Kasumi-1 (cell line): ENCODE measurements at regions not wholly inside any gene's neighbourhood (a gene's known extent, or its start where the extent isn't known, plus 50 kb on each side); places are given as distances from the start of the nearest gene placed in this dataset.
"Not testable (repeated sequence)": the region's sequence is repeated elsewhere in the genome, so short reads cannot be mapped to it uniquely, and the experiment has no call there.

Source experiments
- DNase-seq, 2 experiments: peaks; one replicate each; lab custom pipeline; 2025; lab: John Stamatoyannopoulos, UW

DNA sequence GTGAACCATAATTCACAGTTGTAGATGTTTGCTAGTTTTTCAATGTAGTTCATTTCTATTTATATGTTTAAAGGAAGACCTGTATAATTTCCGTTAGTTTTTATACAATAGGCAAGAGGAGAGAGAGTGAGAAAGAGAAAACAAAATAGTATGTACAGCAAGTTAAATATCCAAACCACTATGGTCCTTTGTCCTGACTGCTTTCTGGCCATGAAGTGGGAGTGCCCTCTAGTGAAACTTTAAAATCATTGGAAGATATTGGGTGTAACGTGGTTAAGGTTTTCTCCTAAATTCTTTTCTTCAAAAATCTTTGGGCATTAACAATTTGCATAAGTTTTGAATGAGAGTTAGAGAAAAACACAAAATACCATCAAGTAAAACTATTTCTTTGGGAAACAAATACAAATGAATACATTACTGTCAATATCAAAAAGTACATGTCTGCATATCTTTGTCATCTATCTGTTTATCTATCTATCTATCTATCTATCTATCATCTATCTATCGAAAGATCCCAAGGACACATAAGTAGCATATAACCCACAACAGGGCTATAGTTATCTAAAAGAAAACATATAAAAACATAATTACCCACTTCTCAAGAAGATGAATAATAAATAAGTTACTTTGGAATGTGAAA, 534.6 kb upstream of the ATP11B start:
- DNase-seq: peak; percentile 58 to 68

DNA sequence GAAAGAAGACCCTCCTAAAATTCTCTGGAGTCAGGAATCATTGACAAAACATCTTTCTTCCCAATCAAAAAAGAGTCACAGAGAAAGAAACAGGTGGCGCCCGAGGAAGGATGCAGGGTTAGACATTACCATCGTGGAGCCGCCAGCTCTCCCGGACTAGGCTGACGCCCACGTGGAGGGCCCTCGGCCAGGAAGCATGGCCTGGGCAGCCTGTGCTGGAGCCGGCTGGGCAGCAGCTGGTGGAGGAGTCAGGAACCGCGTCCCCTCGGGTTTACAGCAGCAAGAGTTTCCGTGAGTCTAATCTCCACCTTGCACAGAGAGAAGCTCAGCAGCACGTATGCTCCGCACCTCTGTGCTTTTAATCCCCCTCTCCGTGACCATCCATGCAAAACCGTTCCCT, 533.7 kb upstream of the ATP11B start:
- no peak for DNase-seq

DNA sequence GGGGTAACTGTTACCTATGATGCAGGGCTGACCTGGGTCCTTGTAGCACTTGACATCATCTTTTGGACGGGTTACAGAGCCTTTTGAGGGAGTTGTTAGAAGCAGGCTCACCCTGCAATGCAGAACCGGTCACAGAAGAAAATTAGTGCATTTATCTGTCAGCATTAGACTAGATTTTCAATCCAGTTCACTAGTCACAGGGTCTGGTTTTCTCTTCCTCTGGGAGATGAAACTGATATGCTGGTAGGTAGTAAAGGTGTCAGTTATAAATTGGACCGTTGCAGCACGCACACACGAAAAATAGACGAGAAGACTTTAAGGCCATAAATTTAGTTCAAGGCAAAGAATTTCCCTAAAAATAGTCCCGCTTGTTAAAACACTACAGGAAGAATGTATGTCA, 532.3 kb upstream of the ATP11B start:
- DNase-seq: no peak

DNA sequence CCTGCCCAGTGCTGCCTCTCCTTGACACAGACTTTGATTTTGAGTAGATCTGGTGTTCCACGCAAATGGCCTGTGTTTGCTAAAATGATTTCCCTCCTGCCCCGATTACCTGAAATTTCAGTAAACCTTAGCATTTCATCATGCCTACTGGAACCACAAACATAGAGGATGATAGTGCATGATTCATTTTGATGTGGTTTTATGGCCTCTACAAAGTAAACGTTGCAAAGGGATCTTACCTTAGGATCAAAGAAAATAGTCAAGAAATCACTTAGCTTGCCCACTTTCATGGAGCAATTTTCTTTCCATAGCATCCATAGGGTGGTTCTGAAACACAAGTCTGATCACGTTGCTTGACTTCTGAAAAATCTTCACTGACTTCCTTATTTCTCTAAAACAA, 524.6 kb upstream of the ATP11B start:
- no peak for DNase-seq

DNA sequence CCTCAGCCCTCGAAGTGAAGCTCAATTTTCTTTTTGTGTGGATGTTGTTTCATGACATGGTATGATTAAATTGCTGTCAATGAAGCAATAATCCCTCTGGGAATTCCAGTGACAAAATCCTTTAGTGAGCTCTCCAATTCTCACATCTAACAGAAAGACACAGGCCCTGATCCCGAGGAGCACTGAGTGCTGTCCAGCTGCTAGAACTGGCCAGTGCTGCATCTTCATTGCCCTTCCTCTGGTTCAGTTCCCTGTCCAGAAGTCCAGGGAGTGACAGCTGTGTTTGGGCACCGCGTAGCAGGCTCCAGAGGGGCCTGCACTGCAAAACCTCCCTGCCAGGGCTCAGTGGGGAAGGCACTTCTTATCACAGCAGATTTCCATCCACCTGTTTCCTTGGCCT, 516.8 kb upstream of the ATP11B start:
- no peak for DNase-seq

DNA sequence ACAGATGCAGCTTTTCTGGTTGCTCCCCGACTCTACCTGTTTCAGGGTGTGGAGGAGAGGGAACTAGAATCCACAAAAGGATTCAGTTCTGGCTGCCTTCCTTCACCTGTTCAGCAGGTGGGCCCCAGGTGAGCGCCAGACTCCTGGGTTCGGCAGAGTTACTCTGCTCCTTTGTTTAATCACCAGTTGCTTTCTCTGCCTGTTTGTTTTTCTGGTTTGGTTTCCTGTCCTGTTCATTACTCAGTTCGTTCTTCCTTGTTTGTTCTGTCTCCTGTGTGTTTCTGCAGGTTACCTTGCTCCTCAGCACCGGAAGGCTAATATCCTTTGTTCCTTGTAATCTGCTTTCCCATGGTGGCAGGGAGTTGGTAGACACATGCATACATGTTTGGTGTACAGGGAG, 508.5 kb upstream of the ATP11B start:
- no peak for DNase-seq

DNA sequence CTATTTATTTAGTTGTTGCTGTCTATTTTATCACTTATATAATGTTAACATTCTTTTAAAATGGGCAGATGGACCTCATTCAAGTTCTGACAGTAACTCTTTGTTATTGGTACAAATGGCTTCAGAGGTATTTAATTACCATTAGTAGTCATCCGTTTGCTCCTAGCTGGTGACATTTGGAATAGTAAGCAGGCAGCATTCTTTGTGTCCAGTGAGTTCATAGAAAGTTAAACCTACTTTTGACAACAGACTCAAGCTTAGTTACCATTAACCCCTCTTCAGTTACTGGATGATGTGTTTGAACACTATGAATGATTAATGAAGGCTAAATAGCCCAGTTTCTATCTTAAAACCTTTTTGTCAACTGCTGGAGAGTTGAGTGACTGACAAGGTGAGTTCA, 500.7 kb upstream of the ATP11B start:
- DNase-seq: no peak

DNA sequence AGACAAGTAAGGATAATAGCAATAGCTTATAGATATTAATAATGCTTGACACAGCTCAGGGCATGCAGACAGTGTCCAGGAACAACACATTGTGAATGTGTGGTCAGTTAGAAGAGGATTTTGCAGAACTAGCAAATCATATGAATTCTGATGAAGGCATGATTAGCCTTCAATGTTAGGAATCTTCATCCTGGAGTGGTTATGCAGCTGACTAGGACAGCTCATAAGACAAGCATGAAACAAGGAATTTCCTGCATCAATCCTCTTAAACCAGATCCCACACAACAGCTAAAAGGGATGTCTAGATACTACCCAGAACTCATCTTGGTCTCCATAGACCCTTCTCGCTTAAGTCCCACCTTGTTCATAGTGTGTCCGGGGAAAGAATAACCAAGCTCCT, 499.0 kb upstream of the ATP11B start:
- DNase-seq: no peak

DNA sequence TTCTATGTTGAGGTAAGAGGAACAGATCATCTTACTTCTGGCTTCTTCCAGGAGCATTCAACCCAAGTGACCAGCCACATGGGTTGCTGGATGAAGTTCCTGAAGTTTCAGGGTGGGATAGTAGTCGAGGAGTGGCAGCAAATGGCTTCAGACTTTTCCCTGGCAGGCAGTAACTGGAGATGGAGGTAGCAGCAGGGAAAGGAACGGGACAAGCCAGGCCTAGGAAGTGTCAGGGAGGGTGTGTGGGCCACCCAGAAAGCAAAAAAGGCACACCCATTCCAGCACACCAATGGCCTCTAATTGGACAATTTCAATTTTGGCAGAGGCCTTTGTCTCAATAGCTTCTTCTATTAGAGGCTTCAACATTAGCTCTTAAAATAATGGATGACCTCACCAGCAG, 498.6 kb upstream of the ATP11B start:
- no peak for DNase-seq

DNA sequence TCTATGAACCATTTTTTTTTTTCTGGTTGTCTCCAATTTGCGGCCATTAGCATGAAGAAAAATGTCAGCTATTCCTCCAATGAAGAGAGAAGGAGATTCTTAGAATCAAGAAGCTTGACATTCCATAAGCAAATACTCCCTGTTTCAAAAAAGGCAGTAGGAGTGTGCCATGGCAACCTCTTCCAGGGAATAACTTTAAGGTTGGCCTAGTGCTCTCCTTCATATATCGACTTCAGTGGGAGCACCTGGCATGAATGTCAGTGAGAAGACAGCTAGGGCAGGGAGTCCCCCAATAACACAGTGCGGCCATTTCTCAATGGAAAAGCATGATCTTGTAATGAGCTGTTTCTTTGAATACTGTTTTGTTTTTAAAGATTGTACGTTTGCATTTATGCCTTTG, 493.0 kb upstream of the ATP11B start:
- no peak for DNase-seq

DNA sequence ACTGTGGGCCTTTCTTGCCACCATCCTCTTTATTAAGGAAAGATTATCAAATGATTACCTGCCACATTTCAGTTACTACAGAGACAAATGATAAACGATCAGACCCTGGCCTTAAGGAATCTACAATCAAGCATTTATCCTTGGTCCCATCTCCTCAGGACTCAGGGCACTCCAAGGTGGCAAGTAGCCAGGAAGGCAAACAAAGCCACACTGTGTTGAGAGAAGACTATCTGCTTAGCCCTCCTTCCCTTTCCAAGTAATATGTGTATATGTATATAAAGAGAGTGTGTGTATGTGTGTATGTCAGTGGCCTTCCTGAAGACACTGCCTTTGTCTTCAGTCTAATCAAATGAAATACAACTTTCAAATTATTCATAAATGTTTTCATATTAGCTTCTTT, 490.1 kb upstream of the ATP11B start:
- no peak for DNase-seq

DNA sequence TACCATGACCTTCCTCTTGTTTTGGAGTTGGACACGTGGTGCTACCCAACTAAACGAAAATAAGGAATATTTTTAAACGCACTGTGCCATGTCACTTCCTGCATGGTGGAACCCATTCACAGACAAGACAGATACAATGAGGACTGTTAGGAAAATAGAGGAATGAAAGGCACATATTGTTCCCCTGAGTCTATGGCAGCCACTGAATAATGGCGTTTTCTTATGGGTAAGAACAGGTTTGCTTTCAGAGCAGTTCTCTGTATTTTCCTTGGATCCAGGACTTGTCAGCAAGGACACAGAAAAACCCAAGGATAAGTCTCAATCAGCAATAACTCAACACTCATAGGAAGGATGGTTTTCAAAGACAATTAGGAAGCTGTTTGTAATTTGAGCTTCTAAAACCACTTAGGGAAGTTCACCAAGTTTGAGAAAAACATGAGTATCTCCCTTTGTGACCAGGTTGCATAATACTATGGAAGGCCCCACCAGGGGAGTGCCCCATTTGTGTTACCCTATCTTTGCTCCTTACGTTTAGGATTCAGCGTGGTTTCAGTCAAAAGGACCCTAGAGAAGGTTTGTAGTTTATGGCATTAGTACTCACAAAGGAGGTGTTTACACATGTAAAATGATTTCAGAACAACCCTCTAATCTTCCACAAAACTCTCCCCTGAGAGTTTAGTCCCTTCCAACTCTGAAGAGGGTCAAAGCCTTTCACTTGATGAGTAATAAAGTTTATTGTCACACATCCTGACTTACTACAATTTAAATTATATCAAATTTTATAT, 487.2 kb upstream of the ATP11B start:
- DNase-seq: no peak

DNA sequence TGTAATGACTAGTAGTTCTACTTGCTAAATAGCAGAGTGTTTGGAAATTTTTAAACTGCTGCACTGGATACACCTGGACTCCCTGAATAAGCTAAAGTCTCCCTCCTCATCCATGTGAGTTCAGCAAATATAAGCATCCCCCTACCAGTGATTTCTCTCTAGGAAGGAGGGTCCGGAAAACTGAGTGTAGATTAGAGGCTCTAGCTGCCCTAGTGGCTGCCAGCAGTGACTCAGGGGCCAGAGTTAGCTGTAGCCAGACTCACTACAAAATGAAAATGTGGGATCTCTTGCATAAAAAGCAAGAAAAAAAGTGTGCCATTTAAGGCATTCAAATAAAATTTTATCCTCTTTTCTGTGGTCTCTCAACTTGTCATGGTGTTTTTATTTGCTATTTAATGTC, 485.0 kb upstream of the ATP11B start:
- no peak for DNase-seq

DNA sequence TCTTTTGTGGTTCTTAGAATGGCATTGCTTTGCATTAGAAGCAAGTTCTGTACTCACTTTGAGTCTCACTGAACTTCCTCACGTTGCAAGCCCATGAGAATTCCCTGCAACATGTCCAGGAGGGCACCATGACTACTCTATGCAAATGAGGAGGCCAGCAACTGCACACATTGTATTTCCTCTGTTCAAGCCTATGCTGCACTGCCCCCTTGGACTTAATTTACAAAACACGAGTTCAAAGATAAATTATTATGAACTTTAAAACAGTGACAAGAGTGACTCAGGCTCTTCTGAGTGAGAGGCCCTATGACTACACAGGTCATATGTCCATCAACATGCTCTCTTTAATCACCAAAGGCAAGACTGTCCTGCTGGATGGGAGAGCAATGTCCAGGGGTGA, 484.2 kb upstream of the ATP11B start:
- DNase-seq: no peak

DNA sequence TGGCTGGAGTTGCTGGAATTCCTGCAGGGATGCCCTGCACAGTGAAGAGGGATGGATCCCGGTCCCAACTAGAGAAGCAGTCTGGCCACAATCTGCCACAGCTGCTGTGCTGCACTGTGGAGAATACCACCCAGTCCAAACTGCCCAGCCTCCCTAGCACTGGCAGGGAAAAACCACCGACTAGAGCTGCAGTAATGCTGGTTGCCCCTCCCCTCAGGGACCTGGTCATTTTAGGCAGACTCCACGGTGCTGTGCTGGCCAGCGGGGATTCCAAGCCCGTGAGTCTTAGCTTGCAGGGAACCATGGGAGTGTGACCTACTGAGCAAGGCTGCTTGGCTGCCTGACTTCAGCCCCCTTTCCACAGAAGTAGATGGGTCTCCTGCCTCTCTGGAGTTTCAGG, 478.0 kb upstream of the ATP11B start:
- DNase-seq: no peak

DNA sequence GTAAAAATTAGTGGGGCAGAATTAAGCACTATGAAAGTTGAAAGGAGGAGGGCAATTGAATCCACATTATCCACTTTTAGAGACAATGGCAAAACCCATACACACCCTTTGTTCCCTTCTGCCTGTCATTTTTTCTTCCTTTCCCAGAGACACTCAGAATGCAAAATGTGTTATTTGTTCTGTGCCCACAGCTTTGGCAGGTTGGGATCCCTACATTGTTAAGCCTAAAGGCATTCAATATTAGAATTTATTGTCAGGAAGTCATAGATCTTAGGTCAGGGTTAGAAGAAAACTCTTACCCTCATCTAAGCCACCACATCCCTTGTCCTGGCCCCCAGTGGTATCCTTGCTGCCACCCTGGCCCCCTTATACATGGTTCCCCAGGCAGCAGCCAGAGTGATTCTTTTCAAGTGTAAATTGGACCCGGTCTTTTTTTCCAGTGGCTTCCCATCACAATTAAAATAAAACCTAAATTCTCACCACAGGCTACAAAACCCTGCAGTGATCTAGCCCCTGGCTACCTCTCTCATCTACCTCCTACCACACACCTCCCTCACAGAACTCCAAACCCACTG, 470.1 kb upstream of the ATP11B start:
- no peak for DNase-seq

DNA sequence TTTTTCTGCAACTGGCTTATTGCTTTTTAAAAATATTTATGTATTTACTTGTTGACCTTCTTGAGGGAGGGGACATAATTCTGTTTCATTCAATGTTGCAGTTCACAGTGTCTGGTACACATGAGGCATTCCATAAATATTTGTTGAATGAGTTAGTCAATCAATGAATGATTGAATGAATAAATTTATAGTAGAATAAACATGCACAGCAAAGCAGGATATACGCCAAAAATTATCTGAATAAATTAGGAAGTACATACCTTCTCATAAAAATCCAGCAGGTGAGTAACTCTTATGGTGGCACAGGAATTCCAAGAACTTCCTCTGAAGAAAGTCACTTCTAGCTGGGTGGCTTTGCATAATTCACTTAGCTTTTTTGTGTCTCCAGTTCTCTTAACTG, 469.4 kb upstream of the ATP11B start:
- DNase-seq: no peak

DNA sequence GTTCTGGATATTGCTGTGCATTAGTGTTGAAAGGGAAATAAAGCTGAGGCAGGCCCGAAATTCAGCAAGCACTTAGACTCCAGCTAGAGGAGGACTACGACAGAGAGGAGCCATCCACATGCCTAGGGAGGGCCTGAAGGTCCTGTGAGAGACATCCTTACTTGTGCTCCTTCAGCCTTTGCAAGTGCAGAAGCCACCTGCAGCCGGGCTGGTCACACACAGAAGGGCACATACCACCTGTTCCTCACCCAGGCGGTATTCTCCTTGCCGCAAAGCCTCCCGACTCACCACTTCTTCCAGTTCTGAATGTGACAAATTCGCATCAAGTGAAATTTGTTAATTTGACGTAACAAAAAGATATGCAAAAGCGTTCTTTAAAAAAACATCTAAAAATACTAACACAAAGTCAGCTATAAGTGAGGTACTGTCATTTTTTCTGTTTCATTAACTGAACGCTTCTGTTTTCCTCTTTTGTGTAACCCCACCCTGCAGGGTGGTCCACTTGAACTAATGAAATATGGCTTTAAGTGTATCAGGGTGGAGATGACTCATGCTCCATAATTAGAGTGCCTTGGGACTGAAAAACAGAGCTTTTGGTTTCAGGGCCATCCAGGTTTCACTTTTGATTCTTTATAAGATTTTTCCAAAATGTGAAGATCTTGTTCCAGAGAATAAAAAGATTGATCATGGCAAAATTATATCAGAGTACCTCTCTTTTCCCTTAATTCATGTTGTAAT, 467.9 kb upstream of the ATP11B start:
- no peak for DNase-seq

DNA sequence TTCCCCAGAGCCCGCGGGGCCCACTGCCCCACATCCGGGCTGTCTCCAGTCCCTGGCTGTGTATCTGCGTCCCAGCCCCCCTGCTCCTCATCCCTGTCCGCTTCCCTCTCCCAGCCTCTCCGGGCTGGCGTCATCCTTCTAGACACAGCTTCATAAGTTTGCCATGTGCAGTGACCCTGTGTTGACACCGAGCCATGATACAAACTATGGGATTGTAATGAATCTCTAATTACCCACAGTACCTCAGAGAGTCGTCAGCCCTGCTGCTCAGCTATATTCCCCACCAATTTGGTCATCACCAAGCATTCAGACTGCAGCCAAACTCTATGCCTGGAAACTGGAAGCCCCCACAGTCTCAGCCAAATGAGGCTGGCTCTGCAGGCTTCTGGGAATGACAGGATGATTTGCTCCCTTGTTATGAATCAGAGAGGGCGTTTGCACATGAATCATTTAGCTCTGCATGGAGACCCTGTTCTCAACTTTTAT, 466.1 kb upstream of the ATP11B start:
- no peak for DNase-seq

DNA sequence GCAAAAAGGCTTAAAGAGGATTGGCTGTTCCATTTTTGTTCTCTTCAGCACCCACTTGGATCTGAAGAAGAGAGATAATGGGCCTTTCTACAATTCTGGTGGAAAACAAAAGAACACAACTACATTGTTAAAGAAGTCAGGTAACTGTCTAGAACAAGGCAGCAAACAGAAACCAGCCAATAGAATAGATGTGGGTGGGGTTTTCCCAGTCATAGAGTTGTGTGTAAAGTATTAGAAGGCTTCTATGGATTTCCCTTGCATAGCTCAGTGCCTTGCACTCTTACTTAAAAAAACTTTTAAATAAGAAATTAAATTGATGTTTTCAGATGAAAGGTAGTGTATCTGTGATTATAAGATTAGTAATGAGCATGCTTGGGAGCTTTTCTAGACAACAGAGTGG, 462.7 kb upstream of the ATP11B start:
- DNase-seq: no peak

DNA sequence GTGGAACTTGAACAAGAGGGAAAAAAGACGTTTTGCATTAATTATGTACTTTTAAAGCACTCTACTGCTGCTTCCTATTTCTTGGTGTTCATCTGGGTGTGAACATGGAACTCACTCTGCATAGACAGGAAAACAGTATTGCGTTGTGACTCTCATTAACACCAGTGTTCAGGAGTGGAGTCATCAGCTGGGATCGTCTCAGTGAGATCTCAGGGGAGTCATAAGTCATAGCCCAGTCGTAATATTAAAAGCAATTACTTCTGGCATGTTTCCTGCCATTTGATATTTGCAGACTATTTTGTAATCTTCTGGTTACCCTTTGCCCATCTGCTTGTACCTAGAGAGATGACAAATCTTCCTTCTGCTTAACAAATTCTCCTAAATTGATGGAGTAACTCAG, 462.0 kb upstream of the ATP11B start:
- no peak for DNase-seq

DNA sequence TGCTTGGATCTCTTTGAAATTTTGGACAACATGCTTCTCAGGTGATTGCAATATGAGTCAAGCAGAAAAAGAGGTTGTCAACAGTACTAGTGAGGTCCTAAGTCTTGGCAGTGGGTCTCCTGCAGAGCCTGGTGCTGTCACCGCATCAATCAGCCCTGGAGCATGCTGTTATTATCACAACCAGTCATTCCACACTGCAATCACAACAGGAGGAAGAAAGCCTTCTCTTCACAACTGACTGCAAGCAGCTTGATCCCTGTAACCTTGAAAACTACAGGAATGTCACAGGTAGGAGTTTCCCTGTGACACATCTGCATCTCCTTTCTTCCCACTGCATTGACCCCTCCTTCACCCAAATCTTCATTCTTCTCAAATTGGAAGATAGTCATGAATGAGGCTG, 451.1 kb upstream of the ATP11B start:
- DNase-seq: no peak

DNA sequence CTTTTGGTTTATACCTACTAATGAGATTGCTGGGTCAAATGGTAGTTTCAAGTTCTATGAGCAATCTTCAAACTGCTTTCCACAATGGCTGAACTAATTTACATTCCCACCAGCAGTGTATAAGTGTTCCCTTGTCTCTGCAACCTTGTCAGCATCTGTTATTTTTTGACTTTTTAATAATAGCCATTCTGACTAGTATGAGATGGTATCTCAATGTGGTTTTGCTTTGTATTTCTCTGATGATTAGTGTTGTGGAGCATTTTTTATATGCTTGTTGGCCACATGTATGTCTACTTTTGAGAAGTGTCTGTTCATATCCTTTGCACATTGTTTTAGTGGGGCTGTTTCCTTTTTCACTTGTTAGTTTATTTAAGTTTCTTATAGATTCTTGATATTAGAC, 449.3 kb upstream of the ATP11B start:
- DNase-seq: not testable (repeated sequence)
